NCI-H446 (cell line): ENCODE measurements at regions not wholly inside any gene's neighbourhood (a gene's known extent, or its start where the extent isn't known, plus 50 kb on each side); places are given as distances from the start of the nearest gene placed in this dataset.
"Not testable (repeated sequence)": the region's sequence is repeated elsewhere in the genome, so short reads cannot be mapped to it uniquely, and the experiment has no call there.

Source experiments
- DNase-seq, 2 experiments: peaks; one replicate each; lab custom pipeline; 2025; lab: John Stamatoyannopoulos, UW

DNA sequence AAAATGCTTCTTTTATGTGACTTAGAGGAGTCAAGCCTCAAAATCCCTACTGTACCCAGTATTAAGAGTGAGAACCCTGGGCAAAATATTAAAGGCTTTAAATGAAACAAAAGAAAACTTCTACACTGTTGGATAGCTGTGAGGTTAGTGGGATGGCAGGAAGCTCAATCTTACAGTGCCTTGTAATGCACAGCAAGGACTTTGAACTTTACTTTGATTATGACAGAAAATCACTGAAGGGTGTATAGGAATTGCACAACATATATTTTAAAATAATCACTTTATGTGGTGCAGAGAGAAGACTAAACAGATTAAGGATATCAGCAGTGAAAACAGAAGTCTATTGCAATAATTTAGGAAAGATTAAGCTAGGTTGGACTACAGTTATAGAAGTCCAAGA lies 1333.4 kb downstream of the ADGRL3 start:
- no peak for DNase-seq

- DNase-seq = peak in 1 of 2 experiments; percentile 18
Observed at GRCh38 chr4:62531731-62532130, 1331.6 kb downstream of the ADGRL3 start.

- no peak for DNase-seq
Observed at GRCh38 chr4:62531264-62531663, 1331.1 kb downstream of the ADGRL3 start.

DNA sequence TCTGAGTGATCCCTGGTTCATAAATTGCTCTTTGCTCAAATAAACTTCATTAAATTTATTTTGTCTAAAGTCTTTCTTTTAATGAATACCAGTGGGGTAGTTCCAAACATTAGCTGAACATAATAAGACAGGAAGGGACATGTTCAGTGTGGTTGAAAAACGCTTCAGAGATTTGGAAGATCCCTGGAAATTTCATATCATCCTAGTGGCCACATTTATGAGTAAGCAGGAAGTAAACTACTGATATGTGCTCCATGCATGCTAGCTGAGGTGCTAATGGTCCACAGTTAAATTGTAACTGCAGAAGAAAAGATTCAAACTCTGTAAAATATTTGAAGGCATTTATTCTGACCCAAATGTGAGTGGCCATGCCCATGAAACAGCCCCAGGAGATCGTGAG lies 1328.7 kb downstream of the ADGRL3 start:
- no peak for DNase-seq

GRCh38 chr4:62526671-62527070 lies 1326.5 kb downstream of the ADGRL3 start:
- DNase-seq = no peak

GRCh38 chr4:62523256-62523655 lies 1323.1 kb downstream of the ADGRL3 start:
- no peak for DNase-seq

DNA sequence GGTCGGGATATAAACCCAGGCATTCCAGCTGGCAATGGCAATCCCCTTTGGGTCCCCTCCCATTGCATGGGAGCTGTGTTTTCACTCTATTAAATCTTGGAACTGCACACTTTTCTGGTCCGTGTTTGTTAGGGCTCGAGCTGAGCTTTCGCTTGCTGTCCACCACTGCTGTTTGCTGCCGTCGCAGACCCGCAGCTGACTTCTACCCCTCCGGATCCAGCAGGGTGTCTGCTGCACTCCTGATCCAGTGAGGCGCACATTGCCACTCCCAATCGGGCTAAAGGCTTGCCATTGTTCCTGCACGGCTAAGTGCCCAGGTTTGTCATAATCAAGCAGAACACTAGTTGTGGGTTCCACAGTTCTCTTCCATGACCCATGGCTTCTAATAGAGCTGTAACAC lies 1322.1 kb downstream of the ADGRL3 start:
- DNase-seq = no peak

- no peak for DNase-seq
Observed at GRCh38 chr4:62517716-62518115, 1317.6 kb downstream of the ADGRL3 start.

DNA sequence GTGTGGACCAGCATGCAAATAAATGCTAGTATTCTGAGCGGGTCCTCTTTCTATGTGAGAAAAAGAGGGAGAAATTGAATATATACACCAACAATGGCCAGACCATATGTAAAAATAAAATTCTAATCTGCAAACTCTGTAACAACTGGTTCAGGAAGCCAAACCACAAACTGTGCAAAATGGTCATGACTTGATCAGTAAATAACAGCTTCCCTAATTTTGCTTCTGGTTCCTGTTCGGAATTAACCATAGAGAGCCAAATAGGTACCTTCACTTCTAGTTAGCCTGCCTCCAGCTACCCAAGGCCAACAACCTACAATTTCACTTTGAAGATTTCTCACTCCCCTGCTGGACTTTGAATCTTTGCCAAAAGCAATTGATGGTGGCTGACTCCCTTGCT lies 1313.2 kb downstream of the ADGRL3 start:
- peak in 1 of 2 experiments; percentile 20 for DNase-seq

DNA sequence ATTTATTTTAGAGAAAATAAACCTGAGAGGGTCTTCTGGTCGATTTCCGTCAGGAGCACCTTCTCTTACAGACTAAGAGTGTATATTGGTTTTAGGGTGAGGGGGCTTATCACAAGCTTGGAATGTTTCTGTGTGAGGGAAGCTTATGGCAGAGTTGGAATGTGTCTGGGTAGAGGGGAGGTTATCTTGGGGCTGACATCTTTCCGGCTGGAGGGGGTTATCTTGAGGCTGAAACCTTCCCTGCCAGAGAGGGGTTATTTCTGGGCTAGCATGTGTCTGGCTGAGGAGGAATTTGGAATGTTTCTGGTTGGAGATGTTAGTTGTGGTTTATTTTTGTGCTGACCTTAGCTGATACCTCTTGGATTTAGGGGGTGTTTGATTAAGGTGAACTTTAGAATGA lies 1312.1 kb downstream of the ADGRL3 start:
- no peak for DNase-seq

DNA sequence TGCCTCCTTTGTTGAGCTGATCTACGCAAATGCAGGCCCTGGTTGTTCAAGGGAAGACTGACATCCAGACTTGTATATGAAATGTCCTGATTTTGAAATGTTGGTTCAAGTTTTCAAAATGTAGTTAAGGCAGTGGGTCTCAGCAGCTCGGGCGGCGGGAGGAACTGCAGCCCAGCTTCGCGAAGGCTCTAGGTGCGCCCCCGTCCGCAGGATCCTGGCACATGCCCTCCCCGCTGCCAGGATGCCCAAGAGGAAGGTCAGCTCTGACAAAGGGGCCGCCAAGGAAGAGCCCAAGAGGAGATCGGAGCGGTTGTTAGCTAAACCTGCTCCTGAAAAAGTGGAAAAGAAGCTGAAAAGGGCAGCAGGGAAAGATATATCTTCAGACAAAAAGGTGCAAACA lies 1310.1 kb downstream of the ADGRL3 start:
- DNase-seq = no peak

DNA sequence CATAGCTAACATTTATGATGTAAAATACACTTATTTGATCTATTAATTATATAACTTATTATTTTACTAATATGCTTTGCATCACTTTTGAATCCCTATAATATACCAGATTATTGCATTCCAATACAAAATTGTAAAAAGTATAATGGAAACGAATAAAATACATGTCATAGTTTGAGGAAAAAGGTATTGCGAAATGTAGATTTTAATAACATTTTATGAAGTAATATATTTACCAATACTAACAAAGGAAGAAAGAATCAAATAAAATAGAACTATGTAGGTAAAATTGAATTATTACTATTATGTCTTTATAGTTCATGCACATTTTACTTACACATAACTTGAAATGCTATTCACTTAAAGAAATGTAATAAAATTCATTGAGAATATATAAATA lies 1300.2 kb downstream of the ADGRL3 start:
- DNase-seq = no peak

DNA sequence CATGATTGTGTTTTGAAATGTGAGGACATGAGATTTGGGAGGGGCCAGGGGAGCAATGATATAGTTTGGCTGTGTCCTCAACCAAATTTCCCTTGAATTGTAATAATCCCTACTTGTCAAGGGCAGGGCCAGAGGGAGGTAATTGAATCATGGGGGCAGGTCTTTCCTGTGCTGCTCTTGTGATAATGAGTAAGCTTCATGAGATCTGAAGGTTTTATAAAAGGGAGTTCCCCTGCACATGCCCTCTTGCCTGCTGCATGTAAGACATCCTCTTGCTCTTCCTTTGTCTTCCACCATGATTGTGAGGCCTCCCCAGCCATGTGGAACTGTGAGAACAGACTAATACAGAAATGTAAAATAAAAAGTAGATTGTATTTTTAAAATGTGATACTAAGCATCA lies 1294.9 kb downstream of the ADGRL3 start:
- no peak for DNase-seq

GRCh38 chr4:62491756-62492155 lies 1291.6 kb downstream of the ADGRL3 start:
- DNase-seq = not testable (repeated sequence)

GRCh38 chr4:62490635-62491034 lies 1290.5 kb downstream of the ADGRL3 start:
- DNase-seq = no peak

DNA sequence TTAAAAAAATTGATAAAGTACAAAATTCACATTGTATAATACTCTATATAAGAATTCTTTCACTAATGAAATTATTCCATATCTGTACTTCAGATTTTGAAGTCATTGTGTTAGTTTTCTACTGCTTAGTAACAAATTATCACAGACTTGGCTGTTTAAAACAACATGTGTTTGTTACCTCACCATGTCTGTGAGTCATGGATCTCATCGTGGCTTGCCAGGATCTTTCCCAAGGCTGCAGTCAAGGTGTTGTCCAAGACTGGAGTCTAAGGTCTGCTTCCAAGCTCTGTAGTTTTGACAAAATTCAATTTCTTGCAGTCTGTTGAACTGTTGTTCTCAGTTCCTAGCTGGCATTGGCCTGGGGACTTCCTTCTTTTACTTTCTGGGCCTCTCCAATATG lies 1286.9 kb downstream of the ADGRL3 start:
- DNase-seq = no peak

DNA sequence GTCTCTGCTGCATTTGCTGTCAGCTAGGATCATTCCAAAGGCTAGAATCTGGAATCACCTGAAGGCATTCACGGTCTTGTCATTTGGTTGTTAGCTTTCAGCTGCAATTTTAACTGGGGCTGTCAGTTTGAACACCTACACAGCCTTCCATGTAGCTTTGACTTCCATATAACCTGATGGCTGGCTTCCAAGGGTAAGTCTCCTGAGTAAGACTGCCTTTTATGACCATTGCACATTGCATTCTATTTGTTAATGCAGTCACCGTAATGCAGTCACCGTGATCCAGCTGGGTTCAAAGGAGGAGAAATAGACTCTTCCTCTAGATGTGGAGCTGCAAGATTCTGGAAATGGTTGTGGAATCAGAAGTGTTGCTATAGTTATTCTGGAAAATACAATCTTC lies 1284.2 kb downstream of the ADGRL3 start:
- no peak for DNase-seq

DNA sequence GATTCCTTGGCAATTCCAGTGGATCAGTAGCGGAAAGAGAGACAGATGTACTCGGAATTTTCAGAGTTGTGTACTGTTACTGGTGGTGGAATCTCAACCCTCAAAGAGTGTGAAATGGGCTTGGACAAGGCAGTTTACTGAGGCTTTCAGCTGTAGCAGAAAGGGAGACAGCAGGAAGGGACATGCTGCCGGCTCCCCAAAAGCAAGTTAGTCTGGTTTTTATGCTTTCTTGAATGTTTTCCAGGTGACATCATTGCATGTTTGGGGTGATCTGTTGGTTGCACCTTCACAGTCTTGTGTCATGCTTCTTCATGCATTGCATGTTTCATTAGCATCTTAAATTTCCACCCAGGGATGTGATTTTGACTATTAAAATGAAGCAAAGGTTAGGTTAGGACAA lies 1282.2 kb downstream of the ADGRL3 start:
- no peak for DNase-seq

DNA sequence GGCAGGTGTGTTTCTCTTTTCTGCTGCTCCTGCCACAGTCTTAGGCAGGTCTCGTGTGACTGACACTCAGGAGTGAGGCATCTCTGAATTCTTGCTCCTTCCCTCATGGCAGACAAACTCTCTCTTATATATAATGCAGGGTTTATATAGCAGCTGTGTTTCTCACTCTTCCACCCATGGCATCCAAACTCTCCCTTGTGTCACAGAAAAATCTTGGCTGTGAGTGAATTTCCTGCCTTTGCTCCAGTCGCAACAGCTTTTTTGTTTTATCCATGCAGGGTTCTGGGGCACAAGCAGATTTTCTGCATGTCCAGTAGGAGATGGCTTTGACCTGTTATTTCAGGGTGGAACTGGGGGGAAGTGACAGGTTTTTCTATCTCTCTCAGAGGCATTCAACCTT lies 1275.5 kb downstream of the ADGRL3 start:
- DNase-seq = no peak

GRCh38 chr4:62474802-62475201 lies 1274.7 kb downstream of the ADGRL3 start:
- DNase-seq = no peak

- DNase-seq = peak in 1 of 2 experiments; percentile 39
Observed at GRCh38 chr4:62471021-62471420, 1270.9 kb downstream of the ADGRL3 start.

GRCh38 chr4:62470421-62470983 lies 1270.4 kb downstream of the ADGRL3 start:
- DNase-seq = no peak

- DNase-seq = no peak
Observed at GRCh38 chr4:62470020-62470419, 1269.9 kb downstream of the ADGRL3 start.

DNA sequence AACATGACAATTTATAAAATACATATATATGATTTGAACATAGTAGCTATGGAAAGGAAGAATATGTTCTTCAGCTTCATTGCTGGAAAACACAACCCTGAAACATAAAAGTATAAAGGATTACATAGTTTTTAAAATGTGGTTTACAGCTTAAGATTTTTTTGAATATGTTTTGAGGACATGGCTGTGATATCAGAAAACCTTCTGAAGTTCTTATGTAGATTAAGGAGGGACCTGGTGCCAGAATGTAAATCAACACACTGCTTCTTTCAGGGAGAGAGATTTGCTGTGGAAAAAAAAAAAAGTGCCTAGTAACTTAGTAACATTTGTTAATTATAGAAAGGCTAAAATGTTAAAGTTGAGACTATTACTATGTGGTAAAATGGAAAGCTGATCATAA lies 1261.8 kb downstream of the ADGRL3 start:
- no peak for DNase-seq

GRCh38 chr4:62460329-62460728 lies 1260.2 kb downstream of the ADGRL3 start:
- no peak for DNase-seq
